ENCODE measurements at regions not wholly inside any gene's neighbourhood (a gene's known extent, or its start where the extent isn't known, plus 50 kb on each side); places are given as distances from the start of the nearest gene placed in this dataset.

GRCh38 chr4:123216543-123216942, 180.1 kb upstream of the SPRY1 start:
- TF ChIP-seq, protein P1, sequence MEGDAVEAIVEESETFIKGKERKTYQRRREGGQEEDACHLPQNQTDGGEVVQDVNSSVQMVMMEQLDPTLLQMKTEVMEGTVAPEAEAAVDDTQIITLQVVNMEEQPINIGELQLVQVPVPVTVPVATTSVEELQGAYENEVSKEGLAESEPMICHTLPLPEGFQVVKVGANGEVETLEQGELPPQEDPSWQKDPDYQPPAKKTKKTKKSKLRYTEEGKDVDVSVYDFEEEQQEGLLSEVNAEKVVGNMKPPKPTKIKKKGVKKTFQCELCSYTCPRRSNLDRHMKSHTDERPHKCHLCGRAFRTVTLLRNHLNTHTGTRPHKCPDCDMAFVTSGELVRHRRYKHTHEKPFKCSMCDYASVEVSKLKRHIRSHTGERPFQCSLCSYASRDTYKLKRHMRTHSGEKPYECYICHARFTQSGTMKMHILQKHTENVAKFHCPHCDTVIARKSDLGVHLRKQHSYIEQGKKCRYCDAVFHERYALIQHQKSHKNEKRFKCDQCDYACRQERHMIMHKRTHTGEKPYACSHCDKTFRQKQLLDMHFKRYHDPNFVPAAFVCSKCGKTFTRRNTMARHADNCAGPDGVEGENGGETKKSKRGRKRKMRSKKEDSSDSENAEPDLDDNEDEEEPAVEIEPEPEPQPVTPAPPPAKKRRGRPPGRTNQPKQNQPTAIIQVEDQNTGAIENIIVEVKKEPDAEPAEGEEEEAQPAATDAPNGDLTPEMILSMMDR (IDR thresholded peaks at IDR 0.05 in 4 of 5, conservative IDR thresholded peaks at IDR 0.05 in 1 of 5): no peak
- TF ChIP-seq POLR2A (IDR thresholded peaks at IDR 0.05): no peak

Measured in gastrocnemius medialis (tissue), 4 donors.